BE2C (cell line): ENCODE measurements at regions not wholly inside any gene's neighbourhood (a gene's known extent, or its start where the extent isn't known, plus 50 kb on each side); places are given as distances from the start of the nearest gene placed in this dataset.
"Not testable (repeated sequence)": the region's sequence is repeated elsewhere in the genome, so short reads cannot be mapped to it uniquely, and the experiment has no call there.

Experiments used
- DNase-seq: peaks from one replicate; pipeline ENCODE4 v3.0.0-alpha.2; 2020
- H3K27me3 ChIP-seq: fragments of 250-450 bp; sonication (Bioruptor Pico); 2 replicates; pipeline ENCODE4 v1.5.1; 2020; ENCODE audit warnings: mild to moderate bottlenecking
- H3K36me3 ChIP-seq: fragments of 250-450 bp; sonication (Bioruptor Pico); 2 replicates; pipeline ENCODE4 v1.5.1; 2020; ENCODE audit warnings: mild to moderate bottlenecking
- H3K4me1 ChIP-seq: fragments of 250-450 bp; sonication (Bioruptor Pico); 2 replicates; pipeline ENCODE4 v1.5.1; 2020
- H3K4me3 ChIP-seq: 2 replicates; pipeline ENCODE4 v1.5.1; 2011; ENCODE audit warnings: low read depth, low read length
- H3K9me3 ChIP-seq: fragments of 250-450 bp; sonication (Bioruptor Pico); 2 replicates; pipeline ENCODE4 v1.5.1; 2020
- TF ChIP-seq, protein P1 (sequence below): IDR thresholded peaks from 2 replicates; pipeline ENCODE4 v1.5.1; 2012; ENCODE audit warnings: mild to moderate bottlenecking, low read depth, low read length

GRCh38 chr10:58065529-58065815 is 202.2 kb downstream of the IPMK start:
- Histone ChIP-seq H3K27me3 (no peaks in the 10 kb centered on the region), H3K9me3 (no peaks in the 10 kb centered on the region), H3K36me3 (no peaks in the 10 kb centered on the region), H3K4me1 (peaks cover 3% of the 10 kb centered on the region; the same call in 1 of the 2 replicates), H3K4me3 (no peak overlapping the region)
- TF ChIP-seq, protein P1, sequence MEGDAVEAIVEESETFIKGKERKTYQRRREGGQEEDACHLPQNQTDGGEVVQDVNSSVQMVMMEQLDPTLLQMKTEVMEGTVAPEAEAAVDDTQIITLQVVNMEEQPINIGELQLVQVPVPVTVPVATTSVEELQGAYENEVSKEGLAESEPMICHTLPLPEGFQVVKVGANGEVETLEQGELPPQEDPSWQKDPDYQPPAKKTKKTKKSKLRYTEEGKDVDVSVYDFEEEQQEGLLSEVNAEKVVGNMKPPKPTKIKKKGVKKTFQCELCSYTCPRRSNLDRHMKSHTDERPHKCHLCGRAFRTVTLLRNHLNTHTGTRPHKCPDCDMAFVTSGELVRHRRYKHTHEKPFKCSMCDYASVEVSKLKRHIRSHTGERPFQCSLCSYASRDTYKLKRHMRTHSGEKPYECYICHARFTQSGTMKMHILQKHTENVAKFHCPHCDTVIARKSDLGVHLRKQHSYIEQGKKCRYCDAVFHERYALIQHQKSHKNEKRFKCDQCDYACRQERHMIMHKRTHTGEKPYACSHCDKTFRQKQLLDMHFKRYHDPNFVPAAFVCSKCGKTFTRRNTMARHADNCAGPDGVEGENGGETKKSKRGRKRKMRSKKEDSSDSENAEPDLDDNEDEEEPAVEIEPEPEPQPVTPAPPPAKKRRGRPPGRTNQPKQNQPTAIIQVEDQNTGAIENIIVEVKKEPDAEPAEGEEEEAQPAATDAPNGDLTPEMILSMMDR = no peak
- no peak for DNase-seq

DNA sequence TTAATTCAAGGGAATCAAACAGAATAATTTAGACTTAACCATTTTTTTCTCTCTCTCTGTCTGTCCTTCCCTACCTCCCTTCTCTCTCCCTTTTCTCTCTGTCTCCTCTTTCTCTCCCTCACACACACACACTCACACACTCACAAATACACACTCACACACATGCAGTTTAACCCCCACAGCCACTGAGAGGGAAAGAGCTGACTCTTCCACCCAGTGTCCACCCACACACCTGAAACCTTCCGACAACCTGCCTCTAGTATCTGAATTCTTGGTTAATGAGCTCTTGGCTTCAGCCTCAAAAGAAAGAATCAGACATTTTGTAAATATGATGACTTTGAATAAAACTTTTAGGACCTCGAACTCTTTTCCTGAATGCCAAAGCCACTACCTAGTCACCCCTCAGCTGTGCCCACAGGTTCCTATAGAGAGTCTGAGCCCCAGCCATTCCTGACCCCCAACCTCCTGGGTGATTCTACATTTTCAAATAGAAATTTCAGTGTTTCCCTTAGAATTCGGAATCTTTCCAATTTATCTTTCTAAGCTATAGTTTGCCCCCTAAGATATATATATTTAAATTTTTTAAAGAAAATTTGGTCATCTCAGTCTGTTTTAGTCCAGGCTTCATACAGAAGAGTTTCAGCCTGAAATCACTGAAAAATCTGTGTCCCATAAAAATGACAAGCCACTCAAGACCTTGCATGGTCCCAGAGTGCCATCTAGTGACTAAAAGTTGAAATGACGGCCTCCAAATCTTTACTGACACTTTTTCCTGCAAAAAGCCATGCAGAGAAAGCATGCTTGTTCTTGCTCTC is 202.8 kb downstream of the IPMK start:
- peak; percentile 23 for DNase-seq
- no peaks in the 10 kb centered on the region for H3K9me3 ChIP-seq
- no peaks in the 10 kb centered on the region for H3K27me3 ChIP-seq
- H3K4me1 ChIP-seq = peaks cover 3% of the 10 kb centered on the region; the same call in 1 of the 2 replicates
- no peak overlapping the region for H3K4me3 ChIP-seq
- H3K36me3 ChIP-seq = no peaks in the 10 kb centered on the region
- TF ChIP-seq, protein P1 = peak; percentile 86

DNA sequence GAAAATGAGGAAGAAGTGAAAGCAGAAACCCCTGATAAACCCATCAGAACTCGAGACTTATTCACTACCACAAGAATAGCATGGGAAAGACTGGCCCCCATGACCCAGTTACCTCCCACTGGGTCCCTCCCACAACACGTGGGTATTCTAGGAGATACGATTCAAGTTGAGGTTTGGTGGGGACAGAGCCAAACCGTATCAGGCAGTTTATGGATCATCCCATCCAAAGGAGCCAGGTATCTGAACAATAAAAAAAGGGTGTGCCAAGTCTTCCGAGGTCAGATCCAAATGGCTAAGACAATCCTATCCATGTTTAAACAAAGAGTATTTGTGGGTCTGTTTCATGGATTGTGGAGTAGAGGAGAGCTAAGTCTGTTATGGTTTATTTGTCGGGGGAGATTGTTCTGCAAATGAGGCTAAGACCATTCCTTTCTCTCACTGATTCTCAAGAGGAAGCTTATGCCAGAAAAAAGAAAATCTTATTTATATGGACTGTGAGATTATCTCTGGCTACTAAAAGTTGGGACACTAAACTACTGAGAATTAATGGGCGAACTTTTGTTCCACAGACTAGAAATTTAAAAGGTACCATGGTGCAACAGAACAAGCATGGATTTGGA is 203.7 kb downstream of the IPMK start:
- no peaks in the 10 kb centered on the region for H3K36me3 ChIP-seq
- no peak for DNase-seq
- no peaks in the 10 kb centered on the region for H3K27me3 ChIP-seq
- H3K4me1 ChIP-seq = peaks cover 3% of the 10 kb centered on the region; the same call in 1 of the 2 replicates
- H3K4me3 ChIP-seq = no peak overlapping the region
- TF ChIP-seq, protein P1 = no peak
- H3K9me3 ChIP-seq = no peaks in the 10 kb centered on the region

DNA sequence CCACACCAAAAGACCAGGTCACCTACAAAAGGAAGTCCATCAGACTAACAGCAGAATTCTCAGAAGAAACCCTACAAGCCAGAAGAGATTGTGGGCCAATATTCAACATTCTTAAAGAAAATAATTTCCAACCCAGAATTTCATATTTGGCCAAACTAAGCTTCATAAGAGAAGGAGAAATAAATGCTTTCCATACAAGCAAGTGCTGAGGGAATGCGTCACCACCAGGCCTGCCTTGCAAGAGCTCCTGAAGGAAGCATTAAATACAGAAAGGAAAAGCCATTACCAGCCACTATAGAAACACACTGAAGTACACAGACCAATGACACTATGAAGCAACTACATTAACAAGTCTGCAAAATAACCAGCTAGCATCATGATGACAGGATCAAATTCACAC is 209.0 kb downstream of the IPMK start:
- DNase-seq = not testable (repeated sequence)

DNA sequence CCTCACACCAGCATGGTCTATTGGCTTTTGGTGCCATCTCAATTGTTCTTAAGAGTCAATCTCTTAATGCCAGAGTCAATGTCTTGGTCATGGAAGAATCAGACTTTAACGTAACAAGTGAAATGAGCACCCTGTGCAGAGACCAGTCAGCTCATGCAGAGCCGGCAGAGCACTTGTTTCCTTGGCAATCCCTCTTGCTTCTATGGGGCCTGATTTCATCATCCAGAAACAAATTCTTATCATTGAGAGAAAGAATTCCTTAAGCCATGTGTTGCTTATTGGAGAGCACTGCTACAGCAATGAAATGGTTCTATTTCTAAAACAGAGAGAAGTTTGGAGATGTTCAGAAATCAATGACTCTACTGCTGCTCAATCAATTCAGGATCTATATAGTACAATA is 212.8 kb downstream of the IPMK start:
- DNase-seq = no peak
- H3K36me3 ChIP-seq = no peaks in the 10 kb centered on the region
- TF ChIP-seq, protein P1 = no peak
- H3K4me1 ChIP-seq = peaks cover 3% of the 10 kb centered on the region
- H3K9me3 ChIP-seq = no peaks in the 10 kb centered on the region
- no peaks in the 10 kb centered on the region for H3K27me3 ChIP-seq
- no peak overlapping the region for H3K4me3 ChIP-seq

More for the DNA sequence above, 209.0 kb downstream of the IPMK start:
- not testable (repeated sequence) for H3K9me3 ChIP-seq, H3K27me3 ChIP-seq, H3K4me3 ChIP-seq, H3K4me1 ChIP-seq, H3K36me3 ChIP-seq

DNA sequence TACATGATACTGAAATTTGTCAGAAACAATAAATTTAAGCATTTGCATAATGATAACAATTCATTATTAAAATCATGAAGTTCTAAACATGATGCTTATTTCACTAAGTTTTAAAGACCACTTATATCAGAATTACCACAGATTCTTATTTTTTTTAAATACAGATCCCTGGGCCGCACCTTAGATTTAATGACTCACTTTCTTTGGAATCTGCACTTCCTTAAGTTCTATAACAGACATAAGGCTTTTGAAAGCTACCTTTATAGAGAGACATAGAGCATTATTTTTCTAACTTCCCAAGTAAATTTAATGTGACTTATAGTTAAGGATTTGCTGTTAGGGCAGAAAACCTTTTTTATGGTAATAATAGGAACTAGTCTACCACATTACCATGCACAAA is 214.9 kb downstream of the IPMK start:
- no peak overlapping the region for H3K4me3 ChIP-seq
- H3K36me3 ChIP-seq = no peaks in the 10 kb centered on the region
- TF ChIP-seq, protein P1 = no peak
- DNase-seq = no peak
- H3K27me3 ChIP-seq = no peaks in the 10 kb centered on the region
- peaks cover 3% of the 10 kb centered on the region for H3K4me1 ChIP-seq
- no peaks in the 10 kb centered on the region for H3K9me3 ChIP-seq
